ENCODE measurements at regions not wholly inside any gene's neighbourhood (a gene's known extent, or its start where the extent isn't known, plus 50 kb on each side); places are given as distances from the start of the nearest gene placed in this dataset.

DNA sequence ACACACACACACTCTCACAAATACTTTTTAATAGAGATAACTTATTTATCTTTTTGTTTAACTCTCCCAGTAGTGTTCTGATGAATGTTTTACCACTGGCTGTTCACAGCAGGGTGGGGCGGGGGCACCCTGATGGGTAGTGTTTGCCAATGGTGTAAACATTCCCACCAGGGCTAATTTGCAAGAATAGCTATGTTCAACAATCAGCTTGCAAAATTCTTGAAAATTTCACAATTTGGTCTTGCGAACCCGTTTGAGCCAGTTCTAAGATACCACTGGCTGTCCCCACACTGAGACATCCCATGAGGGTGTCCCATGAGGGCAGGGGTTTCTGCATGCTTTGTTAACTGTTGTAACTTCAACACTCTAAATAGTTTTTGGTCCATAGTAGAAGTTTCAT, 348.5 kb downstream of the CXCL12 start:
- no peaks in the 10 kb centered on the region for H3K36me3 ChIP-seq
- intact Hi-C loops (cut with DNase I) = no loop called here
- no peak overlapping the region for H3K27ac ChIP-seq
- no peak for DNase-seq
- no peak for TF ChIP-seq POLR2A (IDR thresholded peaks at IDR 0.05)
- TF ChIP-seq, protein P1, sequence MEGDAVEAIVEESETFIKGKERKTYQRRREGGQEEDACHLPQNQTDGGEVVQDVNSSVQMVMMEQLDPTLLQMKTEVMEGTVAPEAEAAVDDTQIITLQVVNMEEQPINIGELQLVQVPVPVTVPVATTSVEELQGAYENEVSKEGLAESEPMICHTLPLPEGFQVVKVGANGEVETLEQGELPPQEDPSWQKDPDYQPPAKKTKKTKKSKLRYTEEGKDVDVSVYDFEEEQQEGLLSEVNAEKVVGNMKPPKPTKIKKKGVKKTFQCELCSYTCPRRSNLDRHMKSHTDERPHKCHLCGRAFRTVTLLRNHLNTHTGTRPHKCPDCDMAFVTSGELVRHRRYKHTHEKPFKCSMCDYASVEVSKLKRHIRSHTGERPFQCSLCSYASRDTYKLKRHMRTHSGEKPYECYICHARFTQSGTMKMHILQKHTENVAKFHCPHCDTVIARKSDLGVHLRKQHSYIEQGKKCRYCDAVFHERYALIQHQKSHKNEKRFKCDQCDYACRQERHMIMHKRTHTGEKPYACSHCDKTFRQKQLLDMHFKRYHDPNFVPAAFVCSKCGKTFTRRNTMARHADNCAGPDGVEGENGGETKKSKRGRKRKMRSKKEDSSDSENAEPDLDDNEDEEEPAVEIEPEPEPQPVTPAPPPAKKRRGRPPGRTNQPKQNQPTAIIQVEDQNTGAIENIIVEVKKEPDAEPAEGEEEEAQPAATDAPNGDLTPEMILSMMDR (IDR thresholded peaks at IDR 0.05) = no peak
- no peak overlapping the region for H3K4me3 ChIP-seq
- 76 to 82% methylated on average over 3 of the region's 3 CpGs for WGBS, 2 donors
- H3K27me3 ChIP-seq = no peaks in the 10 kb centered on the region
- no peaks in the 10 kb centered on the region for H3K4me1 ChIP-seq
- no peaks in the 10 kb centered on the region for H3K9me3 ChIP-seq

DNA sequence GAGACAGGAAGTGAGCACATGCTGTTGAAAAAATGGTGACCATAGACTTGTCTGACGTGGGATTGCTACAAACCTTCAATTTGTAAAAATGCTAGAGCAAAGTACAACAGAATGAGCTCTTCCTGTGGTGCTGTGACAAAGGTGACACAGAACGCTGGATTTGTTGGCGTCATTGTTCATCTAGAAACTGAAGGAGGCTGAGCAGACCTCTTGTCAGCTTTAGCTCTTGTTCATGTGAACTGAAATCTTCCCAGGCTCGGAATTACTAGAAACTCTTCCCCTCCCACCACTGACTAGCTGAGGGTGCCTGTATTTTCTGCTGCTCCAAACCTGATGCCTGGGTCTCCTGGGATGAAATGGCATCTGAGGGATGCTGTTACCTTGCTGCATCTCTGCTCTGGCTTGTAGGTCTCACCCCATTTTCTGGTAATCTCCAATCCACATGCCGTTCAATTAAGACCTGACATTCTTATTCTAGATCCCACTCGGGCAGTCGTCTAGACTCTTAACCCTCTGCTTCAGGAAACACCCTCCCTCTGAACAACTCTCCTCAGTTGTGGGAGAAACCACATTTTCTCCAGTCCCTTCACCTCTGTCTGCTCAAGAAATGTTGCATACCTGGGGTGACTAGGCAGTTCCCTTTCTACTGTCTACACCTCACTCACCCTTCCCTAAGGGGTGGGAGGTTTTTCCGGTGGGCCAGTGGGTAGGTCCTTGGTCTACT, 349.3 kb downstream of the CXCL12 start:
- WGBS, 2 donors = 75 to 81% methylated on average over 8 of the region's 8 CpGs
- H3K4me1 ChIP-seq = peaks cover 0 to under 1% (median 0%) of the 10 kb centered on the region in 3 donors
- H3K36me3 ChIP-seq = no peaks in the 10 kb centered on the region
- intact Hi-C loops (cut with DNase I) = no loop called here
- no peaks in the 10 kb centered on the region for H3K9me3 ChIP-seq
- no peak for DNase-seq
- no peaks in the 10 kb centered on the region for H3K27me3 ChIP-seq
- no peak overlapping the region for H3K27ac ChIP-seq
- TF ChIP-seq, protein P1 (IDR thresholded peaks at IDR 0.05) = no peak
- TF ChIP-seq POLR2A (IDR thresholded peaks at IDR 0.05) = no peak
- no peak overlapping the region for H3K4me3 ChIP-seq

DNA sequence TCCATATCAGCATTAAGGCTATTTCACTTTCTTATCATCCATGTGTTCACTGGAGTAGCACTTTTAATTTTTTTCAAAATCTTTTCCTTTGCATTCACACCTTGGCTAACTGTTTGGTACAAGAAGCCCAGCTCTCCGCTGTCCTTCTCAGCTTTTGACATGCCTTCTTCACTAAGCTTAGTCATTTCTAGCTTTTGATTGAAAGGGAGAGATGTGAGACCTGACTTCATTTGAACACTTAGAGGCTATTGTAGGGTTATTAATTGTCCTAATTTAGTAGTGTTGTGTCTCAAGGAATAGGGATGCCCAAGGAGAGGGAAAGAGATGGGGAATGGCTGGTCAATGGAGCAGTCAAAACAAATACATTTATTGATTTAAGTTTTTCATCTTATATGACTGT, 350.0 kb downstream of the CXCL12 start:
- Histone ChIP-seq H3K4me1 (peaks cover 0 to 7% (median 0%) of the 10 kb centered on the region in 3 donors), H3K27ac (no peak overlapping the region), H3K9me3 (no peaks in the 10 kb centered on the region), H3K36me3 (no peaks in the 10 kb centered on the region), H3K4me3 (no peak overlapping the region), H3K27me3 (no peaks in the 10 kb centered on the region)
- no peak for DNase-seq
- TF ChIP-seq POLR2A (IDR thresholded peaks at IDR 0.05) = no peak
- TF ChIP-seq, protein P1 (IDR thresholded peaks at IDR 0.05) = no peak
- 83 to 91% methylated on average over 1 of the region's 1 CpG for WGBS, 2 donors
- intact Hi-C loops (cut with DNase I) = no loop called here

DNA sequence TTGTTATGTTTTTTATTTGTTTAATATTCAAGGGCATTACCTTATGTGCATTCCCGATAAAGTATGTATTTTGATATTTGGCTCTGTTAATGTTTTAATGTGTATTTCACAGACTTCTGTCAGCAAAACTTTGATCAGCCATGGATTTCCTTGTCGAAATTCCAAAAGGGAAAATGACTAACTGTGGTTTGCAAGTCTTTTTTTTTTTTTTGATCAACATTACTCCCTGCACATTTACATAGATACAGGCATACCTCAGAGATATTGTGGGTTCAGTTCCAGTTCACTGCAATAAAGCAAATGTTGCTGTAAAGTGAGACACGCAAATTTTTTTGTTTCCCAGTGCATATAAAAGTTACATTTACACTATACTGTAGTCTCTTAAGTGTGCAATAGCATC, 351.9 kb downstream of the CXCL12 start:
- no peak for DNase-seq
- Histone ChIP-seq H3K4me3 (no peak overlapping the region), H3K4me1 (peaks cover 0 to 10% (median 0%) of the 10 kb centered on the region in 3 donors), H3K36me3 (no peaks in the 10 kb centered on the region), H3K9me3 (no peaks in the 10 kb centered on the region), H3K27me3 (no peaks in the 10 kb centered on the region), H3K27ac (no peak overlapping the region)
- 43 to 51% methylated on average over 3 of the region's 3 CpGs for WGBS, 2 donors
- TF ChIP-seq, protein P1 (IDR thresholded peaks at IDR 0.05) = no peak
- no peak for TF ChIP-seq POLR2A (IDR thresholded peaks at IDR 0.05)
- intact Hi-C loops (cut with DNase I) = no loop called here

DNA sequence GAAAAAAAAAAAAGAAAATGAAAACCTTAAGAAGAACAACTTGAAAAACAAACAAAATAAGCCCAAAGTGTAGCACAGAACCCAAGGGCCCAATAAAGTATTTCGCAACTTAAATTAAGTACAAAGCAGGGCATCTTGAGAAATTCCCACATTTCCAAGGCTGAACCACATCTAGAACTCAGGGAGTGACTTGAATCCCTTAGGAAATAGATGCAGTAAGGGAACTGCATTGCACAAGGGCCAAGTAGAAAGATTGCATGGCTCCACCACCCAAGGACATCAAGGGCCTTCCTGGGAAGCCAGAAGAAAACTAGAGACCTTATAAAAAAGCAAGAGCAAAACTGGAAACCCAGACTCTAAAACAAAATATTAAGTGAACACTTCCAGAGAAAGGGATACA, 352.7 kb downstream of the CXCL12 start:
- H3K27ac ChIP-seq = no peak overlapping the region
- no peak for DNase-seq
- H3K4me1 ChIP-seq = peaks cover 0 to 10% (median 0%) of the 10 kb centered on the region in 3 donors
- 80 to 94% methylated on average over 1 of the region's 1 CpG for WGBS, 2 donors
- no peaks in the 10 kb centered on the region for H3K27me3 ChIP-seq
- H3K36me3 ChIP-seq = no peaks in the 10 kb centered on the region
- no peak overlapping the region for H3K4me3 ChIP-seq
- TF ChIP-seq, protein P1 (IDR thresholded peaks at IDR 0.05) = no peak
- TF ChIP-seq POLR2A (IDR thresholded peaks at IDR 0.05) = no peak
- H3K9me3 ChIP-seq = no peaks in the 10 kb centered on the region
- intact Hi-C loops (cut with DNase I) = no loop called here
